Stomach (tissue), 8 donors: ENCODE measurements at regions not wholly inside any gene's neighbourhood (a gene's known extent, or its start where the extent isn't known, plus 50 kb on each side); places are given as distances from the start of the nearest gene placed in this dataset.

Experiments
- DNase-seq, 2 donors: peaks; one replicate each; pipeline versions ENCODE4 v3.0.0 to v3.0.0-alpha.2; 2013 to 2019
- H3K27ac ChIP-seq, 5 donors: fragments of 200-600 bp in 4 of 5; sonication (generic) in 4 of 5; one replicate each; pipeline ENCODE4 v1.5.1; 2013 to 2019; ENCODE audit warnings: mild to moderate bottlenecking in 1 of 5, moderate library complexity in 1 of 5
- H3K27me3 ChIP-seq, 3 donors: fragments of 200-600 bp; sonication (generic); one replicate each; pipeline ENCODE4 v1.5.1; 2017 to 2019; ENCODE audit warnings: mixed run types in 1 of 3
- H3K36me3 ChIP-seq, 4 donors: fragments of 200-600 bp; sonication (generic); 1 replicate in 3 of 4; 2 replicates in 1 of 4; pipeline ENCODE4 v1.5.1; 2016 to 2019
- H3K4me1 ChIP-seq, 4 donors: fragments of 200-600 bp; sonication (generic); one replicate each; pipeline ENCODE4 v1.5.1; 2016 to 2019
- H3K4me3 ChIP-seq, 4 donors: fragments of 200-600 bp; sonication (generic) in 3 of 4; one replicate each; pipeline ENCODE4 v1.5.1; 2016 to 2019; ENCODE audit warnings: mild to moderate bottlenecking in 1 of 4
- H3K9me3 ChIP-seq, 4 donors: fragments of 200-600 bp; sonication (generic); one replicate each; pipeline ENCODE4 v1.5.1; 2016 to 2019
- EP300 ChIP-seq: sonication (generic); formaldehyde crosslinking; IDR thresholded peaks from one replicate; pipeline ENCODE4 v1.6.1; 2017; ENCODE audit warnings: antibody characterized with exemption
- POLR2A ChIP-seq, 4 donors: fragments of 450-650 bp; IDR thresholded peaks; one replicate each; pipeline ENCODE4 v1.6.1; 2016; ENCODE audit warnings: antibody characterized with exemption in 4 of 4, control low read depth in 2 of 4, mild to moderate bottlenecking in 1 of 4, moderate library complexity in 1 of 4
- POLR2AphosphoS5 ChIP-seq, 3 donors: sonication (generic); formaldehyde crosslinking; IDR thresholded peaks; one replicate each; pipeline ENCODE4 v1.6.1; 2016; ENCODE audit warnings: antibody characterized with exemption in 3 of 3
- WGBS, 5 donors: extraction: QIAGEN DNeasy Blood & Tissue Kit in 3 of 5; methylation state at CpG; one replicate each; pipeline versions ENCODE4 v1.1.5 to v1.1.7; 2013 to 2018; 5-methylcytosine and 5-hydroxymethylcytosine counted together
- intact Hi-C: fragments of 100-400 bp; cut with DNase I; formaldehyde crosslinking; loops from one replicate; pipeline ENCODE4 v1.15.1; 2023; ENCODE audit warnings: low total_unique reads
- TF ChIP-seq, protein P1 (sequence below), 7 experiments: fragments of 450-650 bp in 4 of 7; fragments of 200-600 bp in 3 of 7; sonication (generic) in 3 of 7; IDR thresholded peaks; one replicate each; pipeline ENCODE4 v1.5.1; 2016 to 2019; ENCODE audit warnings: antibody characterized with exemption in 7 of 7, control low read depth in 2 of 7, mild to moderate bottlenecking in 1 of 7
- donor health status: healthy with polysubstance abuse.
- donor health status: Bipolar disorder and iron deficiency.
- donor health status: healthy.

DNA sequence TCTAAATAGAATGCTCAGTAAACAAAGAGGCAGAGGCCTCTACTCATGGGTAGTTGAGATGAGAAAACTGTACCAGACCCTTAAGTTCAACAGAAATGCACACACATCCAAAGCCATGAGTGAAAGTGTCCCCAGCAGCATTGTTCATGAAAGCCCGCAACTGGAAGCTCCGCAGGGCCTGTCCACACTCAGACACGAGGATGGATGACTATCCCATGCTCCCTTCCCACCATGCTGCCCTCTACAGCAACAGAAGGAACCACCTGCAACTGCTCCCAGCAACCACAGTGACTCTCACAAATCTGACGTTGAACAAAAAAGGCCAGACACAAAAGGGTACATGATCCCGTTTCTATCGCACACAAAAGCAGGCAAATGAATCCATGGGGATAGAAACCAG lies 76.9 kb upstream of the ANO1 start:
- peak overlapping the region in 2 of 5 donors; percentile 58 to 67 for H3K27ac ChIP-seq
- 83 to 94% (median 86%) methylated on average over 6 of the region's 6 CpGs for WGBS, 5 donors
- H3K4me1 ChIP-seq, result peaks cover 0 to 32% (median 6%) of the 10 kb centered on the region in 4 donors
- H3K27me3 ChIP-seq, result peaks cover 0 to 5% (median 0%) of the 10 kb centered on the region in 3 donors
- intact Hi-C loops, result no loop called here
- H3K36me3 ChIP-seq, result no peaks in the 10 kb centered on the region
- H3K9me3 ChIP-seq, result no peaks in the 10 kb centered on the region
- H3K4me3 ChIP-seq, result no peak overlapping the region
- no peak for TF ChIP-seq POLR2AphosphoS5 (IDR thresholded peaks at IDR 0.05)
- TF ChIP-seq, protein P1, sequence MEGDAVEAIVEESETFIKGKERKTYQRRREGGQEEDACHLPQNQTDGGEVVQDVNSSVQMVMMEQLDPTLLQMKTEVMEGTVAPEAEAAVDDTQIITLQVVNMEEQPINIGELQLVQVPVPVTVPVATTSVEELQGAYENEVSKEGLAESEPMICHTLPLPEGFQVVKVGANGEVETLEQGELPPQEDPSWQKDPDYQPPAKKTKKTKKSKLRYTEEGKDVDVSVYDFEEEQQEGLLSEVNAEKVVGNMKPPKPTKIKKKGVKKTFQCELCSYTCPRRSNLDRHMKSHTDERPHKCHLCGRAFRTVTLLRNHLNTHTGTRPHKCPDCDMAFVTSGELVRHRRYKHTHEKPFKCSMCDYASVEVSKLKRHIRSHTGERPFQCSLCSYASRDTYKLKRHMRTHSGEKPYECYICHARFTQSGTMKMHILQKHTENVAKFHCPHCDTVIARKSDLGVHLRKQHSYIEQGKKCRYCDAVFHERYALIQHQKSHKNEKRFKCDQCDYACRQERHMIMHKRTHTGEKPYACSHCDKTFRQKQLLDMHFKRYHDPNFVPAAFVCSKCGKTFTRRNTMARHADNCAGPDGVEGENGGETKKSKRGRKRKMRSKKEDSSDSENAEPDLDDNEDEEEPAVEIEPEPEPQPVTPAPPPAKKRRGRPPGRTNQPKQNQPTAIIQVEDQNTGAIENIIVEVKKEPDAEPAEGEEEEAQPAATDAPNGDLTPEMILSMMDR (IDR thresholded peaks at IDR 0.05), result no peak
- TF ChIP-seq EP300, result no peak
- DNase-seq, result no peak

DNA sequence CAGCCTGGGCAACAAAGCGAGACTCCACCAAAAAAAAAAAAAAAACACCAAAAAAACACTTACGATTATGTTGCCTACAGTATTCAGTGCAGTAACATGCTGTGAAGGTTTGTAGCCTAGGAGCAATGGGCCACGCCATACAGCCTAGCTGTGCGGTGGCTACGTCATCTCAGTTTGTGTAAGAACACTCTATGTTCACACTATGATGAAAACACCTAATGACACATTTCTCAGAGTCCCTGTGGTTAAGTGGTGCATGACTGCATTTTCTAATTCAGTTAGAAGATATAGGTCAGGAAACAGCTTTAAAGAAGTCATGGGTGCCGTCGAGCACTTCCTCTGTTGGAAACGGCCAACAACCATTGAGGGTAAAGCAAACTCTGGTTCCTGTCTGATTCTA lies 75.7 kb upstream of the ANO1 start:
- Histone ChIP-seq H3K36me3 (no peaks in the 10 kb centered on the region), H3K4me3 (no peak overlapping the region), H3K27me3 (peaks cover 0 to 5% (median 0%) of the 10 kb centered on the region in 3 donors), H3K27ac (no peak overlapping the region), H3K4me1 (peaks cover 0 to 32% (median 6%) of the 10 kb centered on the region in 4 donors), H3K9me3 (no peaks in the 10 kb centered on the region)
- no peak for DNase-seq
- no peak for TF ChIP-seq EP300
- no peak for TF ChIP-seq POLR2A (IDR thresholded peaks at IDR 0.05)
- TF ChIP-seq POLR2AphosphoS5 (IDR thresholded peaks at IDR 0.05), result no peak
- TF ChIP-seq, protein P1 (IDR thresholded peaks at IDR 0.05), result no peak
- intact Hi-C loops, result no loop called here
- WGBS, 5 donors, result 67 to 78% (median 74%) methylated on average over 8 of the region's 8 CpGs

DNA sequence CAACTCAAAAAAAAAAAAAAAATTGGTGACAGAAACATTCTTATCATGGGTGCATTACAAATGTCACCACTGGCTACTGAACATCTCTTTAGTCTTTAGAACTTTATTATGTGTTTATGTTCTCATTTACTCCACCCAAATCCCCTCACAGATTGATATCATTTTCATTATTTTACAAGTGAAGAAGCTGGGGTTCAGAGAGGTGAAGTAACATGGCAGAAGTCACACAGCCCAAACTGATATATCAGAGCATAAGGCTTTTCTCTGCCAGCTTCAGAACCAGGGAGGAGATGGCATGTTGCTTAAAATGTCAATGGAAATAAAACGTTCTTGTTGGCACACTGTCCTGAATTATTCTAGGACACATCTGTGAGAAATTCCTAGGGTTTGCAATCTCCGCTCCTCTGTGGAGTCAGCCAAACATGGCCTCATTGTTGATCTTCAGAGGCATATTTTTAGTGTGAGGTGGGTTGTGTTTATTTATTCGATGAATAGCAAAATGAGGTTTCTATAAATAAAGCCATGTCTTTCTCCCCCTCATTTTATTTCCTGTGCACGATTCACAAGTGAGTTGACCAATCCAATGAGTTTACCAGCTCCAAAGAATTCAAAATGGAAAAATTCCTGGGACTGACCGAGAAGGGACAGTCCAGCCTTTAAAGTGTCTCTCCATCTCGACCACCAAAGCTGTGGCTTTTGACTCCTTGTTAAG lies 72.9 kb upstream of the ANO1 start:
- no peak overlapping the region for H3K4me3 ChIP-seq
- peaks cover 0 to 16% (median 6%) of the 10 kb centered on the region in 4 donors for H3K4me1 ChIP-seq
- no peaks in the 10 kb centered on the region for H3K36me3 ChIP-seq
- peaks cover 0 to 5% (median 0%) of the 10 kb centered on the region in 3 donors for H3K27me3 ChIP-seq
- intact Hi-C loops, result no loop called here
- no peak overlapping the region for H3K27ac ChIP-seq
- DNase-seq, result peak in 1 of 2 donors; percentile 32
- H3K9me3 ChIP-seq, result no peaks in the 10 kb centered on the region
- 34 to 57% (median 47%) methylated on average over 6 of the region's 6 CpGs for WGBS, 5 donors
- no peak for TF ChIP-seq POLR2AphosphoS5 (IDR thresholded peaks at IDR 0.05)
- TF ChIP-seq POLR2A (IDR thresholded peaks at IDR 0.05), result no peak
- TF ChIP-seq EP300, result no peak
- TF ChIP-seq, protein P1 (IDR thresholded peaks at IDR 0.05), result no peak

DNA sequence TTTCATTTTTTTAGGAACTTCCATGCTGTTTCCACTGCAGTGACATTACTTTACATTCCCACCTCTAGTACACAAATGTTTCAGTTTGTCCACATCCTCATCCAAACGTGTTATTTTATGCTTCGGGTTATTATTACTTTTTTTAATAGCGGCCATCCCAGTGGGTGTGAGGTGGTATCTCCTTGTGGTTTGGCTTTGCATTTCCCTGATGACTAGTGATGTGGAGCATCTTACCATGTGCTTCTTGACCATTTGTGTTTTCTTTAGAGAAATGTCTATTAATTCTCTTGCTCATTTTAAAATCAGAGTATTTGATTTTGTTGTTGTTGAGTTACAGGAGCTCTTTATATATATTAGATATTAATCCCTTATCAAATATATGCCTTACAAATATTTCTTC lies 70.3 kb upstream of the ANO1 start:
- 72 to 96% (median 93%) methylated on average over 3 of the region's 3 CpGs for WGBS, 5 donors
- Histone ChIP-seq H3K9me3 (no peaks in the 10 kb centered on the region), H3K36me3 (no peaks in the 10 kb centered on the region), H3K4me3 (no peak overlapping the region), H3K27me3 (peaks cover 0 to 15% (median 0%) of the 10 kb centered on the region in 3 donors), H3K27ac (no peak overlapping the region), H3K4me1 (peaks cover 0 to 9% (median 4%) of the 10 kb centered on the region in 4 donors)
- intact Hi-C loops, result no loop called here
- DNase-seq, result no peak
- TF ChIP-seq EP300, result no peak
- TF ChIP-seq, protein P1 (IDR thresholded peaks at IDR 0.05), result no peak
- TF ChIP-seq POLR2A (IDR thresholded peaks at IDR 0.05), result no peak
- no peak for TF ChIP-seq POLR2AphosphoS5 (IDR thresholded peaks at IDR 0.05)
